ENCODE measurements at regions not wholly inside any gene's neighbourhood (a gene's known extent, or its start where the extent isn't known, plus 50 kb on each side); places are given as distances from the start of the nearest gene placed in this dataset.

- no peak for TF ChIP-seq CTCF (IDR thresholded peaks at IDR 0.05 in 8 of 11, conservative IDR thresholded peaks at IDR 0.05 in 3 of 11)
- no peak for TF ChIP-seq POLR2A (IDR thresholded peaks at IDR 0.05)
Measured at GRCh38 chr15:93706495-93707292, 524.7 kb upstream of the MCTP2 start.

Measured in spleen (tissue), 7 donors.